Stimulated activated naive CD4-positive, alpha-beta T cell (primary cell): ENCODE measurements at regions not wholly inside any gene's neighbourhood (a gene's known extent, or its start where the extent isn't known, plus 50 kb on each side); places are given as distances from the start of the nearest gene placed in this dataset.

Experiments used
- DNase-seq, 6 experiments: peaks; one replicate each; lab custom pipeline; 2025; lab: John Stamatoyannopoulos, UW

DNA sequence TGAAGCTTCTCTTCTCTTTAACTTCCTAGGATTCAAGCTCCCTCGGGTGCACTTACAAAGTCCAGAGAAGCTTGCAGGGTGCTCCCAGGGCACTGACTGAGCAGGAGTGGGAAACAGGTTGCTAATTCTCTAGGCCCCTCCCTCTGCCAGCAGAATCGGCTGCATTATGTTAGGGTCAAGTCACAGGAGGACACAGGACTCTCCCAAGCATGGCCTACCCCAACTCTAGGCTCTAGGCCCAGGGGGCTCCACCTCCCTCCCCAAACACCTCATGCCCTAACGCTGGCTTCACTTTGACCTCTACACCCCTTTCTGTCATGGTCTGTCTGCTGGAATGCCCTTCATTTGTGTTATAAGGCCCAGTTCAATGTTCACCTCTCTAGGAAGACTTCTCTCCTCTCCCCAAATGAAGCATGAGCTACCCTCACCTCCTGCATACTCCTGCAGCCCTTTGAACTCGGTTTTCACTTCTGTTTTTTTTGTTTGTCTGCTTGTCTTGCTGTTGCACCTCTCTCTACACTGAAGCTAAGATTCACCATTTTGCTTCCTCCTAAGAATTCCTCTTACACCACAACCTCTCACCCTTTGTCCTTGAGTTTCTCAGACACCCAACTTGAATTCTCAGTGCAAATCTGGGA lies 521.8 kb upstream of the ID2 start:
- no peak for DNase-seq

DNA sequence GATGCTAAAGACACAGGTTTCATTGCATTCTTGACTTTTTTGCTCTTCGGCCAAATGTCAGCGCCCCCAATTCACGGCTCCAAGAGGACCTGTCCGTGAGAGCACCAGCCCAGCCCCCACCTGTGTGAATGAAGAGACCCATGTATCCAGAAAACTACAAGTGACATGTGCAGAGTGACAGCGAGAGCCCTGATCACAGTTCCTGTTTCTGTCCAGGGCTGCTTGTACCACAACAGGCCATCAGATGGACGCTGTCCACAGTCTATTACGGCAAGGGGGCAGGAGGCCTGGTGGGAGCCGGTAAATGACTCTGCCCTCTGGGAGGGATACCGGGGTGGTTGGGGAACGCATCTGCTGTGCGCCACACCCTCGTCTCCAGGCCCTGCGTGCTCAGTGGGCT lies 520.9 kb upstream of the ID2 start:
- no peak for DNase-seq

DNA sequence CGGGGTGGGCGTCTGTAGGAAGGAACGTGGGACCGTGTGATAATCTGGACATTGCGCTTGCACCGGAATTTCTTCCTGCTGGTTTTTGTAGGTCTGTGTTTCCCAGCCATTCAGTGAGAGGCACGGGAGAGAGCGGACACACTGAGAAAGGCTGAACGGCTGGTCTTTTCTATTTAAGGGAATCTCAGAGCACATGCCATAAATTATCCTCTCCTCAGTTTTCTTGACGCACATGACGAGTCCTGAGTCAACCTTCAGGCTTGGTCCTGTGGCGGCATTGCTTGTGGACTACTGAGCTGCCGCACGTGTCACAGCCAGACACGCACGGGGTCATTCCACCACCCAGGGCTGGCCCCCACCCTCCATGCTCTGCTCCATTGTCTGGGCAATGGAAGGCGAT lies 519.3 kb upstream of the ID2 start:
- DNase-seq = no peak

DNA sequence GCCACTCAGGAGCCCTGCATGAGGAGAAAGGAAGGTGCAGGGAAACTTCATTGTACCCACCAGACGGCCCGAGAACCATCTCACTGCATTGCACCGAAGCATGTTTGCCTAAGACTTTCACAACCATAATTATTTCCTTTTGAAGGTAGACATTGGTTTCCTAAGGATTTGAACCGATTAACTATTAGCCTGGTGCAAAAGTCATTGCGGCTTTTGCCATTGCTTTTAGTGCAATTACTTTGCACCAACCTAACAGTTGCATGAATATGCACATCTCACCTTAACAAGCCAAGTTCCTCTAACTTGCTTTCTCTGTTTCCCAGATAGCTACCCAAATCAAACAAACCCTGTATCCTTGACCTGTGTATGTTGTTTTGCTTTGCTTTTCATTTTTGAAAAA lies 516.3 kb upstream of the ID2 start:
- no peak for DNase-seq

DNA sequence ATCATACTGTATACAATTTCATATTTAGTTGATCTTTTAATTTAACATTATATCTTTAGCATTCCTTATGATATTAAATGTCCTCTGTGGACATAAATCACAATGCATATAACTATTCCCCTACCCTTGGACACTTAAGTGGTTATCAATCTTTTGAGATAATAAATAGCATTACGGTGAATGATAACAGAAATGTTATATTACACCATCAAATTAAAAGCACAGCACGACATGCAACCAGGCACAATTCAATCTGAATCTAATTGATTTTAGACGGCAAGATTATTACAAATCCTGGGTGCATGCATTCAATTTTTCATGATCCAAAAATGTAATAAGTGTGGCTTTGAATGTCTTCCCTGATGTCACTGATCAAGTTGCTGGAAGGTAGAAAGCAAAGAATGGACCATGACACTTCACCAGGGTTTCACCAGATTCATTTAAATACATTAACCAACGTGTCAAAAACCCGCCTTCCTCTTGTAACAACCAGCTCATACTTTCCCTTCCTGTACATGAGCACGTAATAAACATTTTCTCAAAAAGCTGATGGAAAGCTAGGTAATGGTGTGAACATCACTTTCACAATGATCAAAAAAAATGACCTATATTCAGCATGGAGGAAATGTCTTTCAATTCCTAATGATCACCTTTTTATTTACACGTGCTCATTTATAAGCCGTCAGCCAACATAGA lies 513.7 kb upstream of the ID2 start:
- DNase-seq = no peak

DNA sequence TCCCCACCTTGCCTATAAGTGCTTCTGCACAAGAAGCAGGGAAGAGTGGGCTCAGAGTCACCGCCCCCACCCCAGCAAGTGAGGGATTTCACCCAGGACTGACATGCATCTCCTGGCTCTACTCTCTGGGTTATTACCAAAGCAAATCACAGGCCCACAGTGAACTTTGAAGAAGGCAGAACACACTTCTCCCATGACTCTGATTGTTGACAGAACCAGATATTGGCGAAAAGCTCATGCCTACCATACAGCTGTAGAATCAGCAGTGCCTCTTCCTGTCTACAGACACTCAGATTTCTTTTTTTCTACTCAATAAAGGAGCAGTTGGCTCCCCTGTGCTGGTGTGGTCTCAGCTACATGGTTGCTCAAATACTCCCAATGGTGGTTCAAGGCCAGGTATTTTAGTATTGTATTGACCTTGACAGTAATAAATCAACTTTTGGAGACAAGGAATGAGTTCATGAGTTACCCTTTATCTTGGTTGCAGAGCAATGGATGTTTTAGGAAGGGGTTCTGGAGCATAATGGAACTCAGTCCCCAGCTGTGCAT lies 512.9 kb upstream of the ID2 start:
- DNase-seq = no peak

DNA sequence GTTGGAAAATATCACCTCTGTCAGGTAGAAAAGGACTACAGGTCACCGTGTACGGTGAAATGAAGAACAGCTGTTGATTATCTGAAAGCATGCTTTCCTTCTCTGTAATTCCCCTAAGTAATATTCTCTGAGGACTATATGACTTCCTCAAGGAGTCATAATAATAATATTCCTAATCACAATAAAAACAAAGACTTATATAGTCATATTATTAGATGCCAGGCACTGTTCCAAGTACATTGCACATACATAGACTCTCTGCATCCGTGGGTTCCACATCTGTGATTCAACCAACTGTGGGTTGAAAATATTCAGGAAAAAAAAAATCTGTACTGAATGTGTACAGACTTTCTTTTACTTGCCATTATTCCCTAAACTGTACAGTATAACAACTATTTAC lies 512.4 kb upstream of the ID2 start:
- DNase-seq = no peak

DNA sequence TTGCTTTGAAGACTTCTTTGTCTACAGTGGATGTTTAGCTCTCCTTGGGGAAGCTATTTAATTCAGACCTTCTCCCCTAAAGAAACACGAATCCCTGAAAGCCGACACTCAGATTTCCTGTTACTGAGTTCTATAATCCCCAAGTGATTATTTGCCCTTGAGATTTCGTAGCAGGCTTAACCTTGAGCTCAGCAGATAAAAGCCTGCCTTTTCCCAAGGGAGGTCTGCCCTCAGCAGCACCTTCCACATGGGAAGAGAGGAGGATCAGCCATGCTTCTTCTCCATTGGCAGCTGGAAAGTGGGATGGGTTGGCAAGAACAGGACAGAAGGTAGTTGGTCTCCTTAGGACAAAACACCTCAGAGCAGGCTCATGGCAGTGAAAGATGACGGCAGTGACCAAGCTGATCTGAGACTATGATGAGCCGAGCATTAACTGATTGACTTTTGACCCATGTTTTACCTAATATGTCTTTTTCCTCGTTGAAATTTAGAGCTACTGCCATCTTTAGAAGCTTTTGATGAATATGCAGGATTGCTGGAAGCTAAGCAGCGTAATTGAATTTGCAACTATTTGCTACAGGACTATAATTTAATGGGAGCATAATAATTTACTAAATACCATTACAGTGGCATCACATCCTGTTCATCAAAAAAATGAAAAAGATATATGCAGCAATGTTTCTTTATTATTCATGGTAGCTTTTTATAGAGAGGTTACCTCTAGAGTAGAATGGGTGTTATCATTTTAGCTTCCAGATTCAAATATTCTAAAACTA lies 511.1 kb upstream of the ID2 start:
- no peak for DNase-seq

DNA sequence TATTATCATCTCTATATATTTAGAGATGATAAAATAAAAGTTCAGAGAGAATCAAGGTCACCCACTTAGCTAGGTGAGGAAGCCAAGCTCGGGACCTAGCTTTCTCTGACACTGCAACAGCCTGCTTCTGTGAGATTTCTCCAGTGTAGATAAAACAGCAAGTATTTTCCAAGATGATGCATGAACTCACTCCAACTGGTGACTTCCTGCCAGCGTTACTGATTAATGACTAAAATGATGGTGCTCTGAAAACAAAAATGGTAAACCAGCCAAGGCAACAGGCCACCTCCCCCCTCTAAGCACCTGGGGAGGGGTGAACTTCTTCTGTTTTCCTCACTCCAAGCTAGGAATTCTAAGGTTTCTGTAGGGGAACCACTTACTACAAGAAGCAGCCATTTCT lies 510.2 kb upstream of the ID2 start:
- no peak for DNase-seq

DNA sequence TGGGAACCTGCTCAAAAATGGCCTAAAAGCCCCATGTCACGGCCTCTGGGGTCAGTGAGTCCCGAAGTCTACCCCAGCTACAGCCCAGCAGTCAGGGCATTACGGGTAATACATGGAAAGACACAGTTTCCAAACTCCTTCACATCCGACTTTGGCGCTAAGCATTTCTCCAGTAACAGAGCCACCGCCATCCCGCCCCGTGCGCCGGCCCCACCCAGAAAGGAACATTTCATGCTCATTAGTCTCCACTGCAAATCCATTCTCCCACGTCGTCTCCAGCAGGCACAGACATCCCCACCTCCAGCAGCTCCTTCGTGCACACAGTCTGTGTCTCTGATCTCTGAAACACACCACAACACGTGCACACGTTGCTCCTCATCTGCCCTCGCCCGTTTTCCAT lies 509.2 kb upstream of the ID2 start:
- DNase-seq = no peak

DNA sequence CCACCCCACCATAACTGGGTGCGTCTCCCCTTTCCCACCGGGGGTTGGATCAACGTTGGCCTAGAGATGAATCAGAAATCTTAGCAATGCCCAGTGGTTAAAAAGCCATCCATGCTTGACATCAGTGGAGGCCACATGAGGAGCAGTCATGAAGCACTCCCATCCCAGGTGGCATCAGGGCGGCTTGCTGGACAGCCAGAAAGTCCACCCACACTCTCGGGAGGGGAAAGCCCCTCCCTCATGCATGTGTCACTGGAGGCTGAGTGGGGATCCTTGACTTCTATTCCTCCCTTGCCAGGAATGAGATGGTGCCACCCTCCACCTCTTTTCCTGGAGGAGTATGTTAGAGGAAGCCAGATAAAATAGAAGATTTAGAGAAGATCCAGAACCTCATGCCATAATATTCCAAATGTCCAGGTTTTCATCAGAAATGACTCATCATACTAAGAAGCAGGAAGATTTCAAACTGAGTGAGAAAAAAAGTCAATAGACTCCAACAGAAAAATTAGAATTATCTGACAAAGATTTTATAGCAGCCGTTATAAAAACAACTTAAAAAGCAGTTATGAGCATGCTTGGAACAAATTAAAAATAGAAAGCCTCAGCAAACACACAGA lies 507.1 kb upstream of the ID2 start:
- DNase-seq = no peak

DNA sequence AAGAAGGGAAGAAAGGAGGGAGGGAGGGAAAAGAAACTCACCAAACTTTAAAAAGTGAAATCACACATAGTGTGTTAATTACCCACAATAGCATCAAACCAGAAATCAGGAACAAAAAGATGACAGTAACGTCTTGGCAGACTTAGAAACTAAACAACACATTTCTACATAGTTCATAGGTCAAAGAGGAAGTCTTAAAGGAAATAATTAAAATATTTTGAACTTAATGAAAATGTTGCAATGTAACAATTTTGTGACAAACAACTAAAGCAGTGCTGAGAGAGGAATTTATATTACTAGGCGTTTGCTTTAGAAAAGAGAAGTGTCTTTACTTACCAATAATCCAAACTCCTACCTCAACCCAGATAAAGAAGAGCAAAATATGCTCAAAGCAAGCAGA lies 505.0 kb upstream of the ID2 start:
- DNase-seq = no peak

DNA sequence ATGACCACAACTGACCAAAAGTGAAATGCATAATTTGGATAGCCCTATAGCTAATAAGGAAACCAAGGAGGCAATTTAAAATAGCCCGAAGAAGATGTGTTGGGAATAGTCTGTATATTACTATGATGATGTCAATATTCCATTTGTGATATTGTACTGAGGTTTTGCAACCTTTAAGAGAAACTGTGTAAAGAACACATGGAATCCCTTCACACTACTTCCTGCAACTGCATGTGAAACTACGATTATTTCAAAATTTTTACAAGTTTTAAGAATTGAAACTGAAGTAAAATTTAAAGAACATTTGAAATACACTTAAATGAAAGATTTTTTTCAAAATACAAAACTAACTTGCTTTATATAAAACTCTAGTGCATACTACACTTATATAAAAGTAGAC lies 504.3 kb upstream of the ID2 start:
- DNase-seq = no peak

DNA sequence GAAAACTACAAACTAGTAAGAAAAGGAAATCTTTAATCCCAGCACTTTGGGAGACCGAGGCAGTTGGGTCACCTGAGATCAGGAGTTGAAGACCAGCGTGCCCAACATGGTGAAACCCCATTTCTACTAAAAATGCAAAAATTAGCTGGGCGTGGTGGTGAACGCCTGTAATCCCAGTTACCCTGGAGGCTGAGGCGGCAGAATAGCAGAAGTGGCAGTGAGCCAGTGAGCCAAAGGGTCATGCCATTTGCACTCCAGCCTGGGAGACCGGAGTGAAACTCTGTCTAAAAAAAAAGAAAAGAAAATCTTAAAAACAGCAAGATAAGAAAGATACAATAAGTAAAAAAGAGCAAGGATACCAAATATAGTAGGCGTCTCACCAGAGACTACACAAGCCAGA lies 502.9 kb upstream of the ID2 start:
- no peak for DNase-seq

DNA sequence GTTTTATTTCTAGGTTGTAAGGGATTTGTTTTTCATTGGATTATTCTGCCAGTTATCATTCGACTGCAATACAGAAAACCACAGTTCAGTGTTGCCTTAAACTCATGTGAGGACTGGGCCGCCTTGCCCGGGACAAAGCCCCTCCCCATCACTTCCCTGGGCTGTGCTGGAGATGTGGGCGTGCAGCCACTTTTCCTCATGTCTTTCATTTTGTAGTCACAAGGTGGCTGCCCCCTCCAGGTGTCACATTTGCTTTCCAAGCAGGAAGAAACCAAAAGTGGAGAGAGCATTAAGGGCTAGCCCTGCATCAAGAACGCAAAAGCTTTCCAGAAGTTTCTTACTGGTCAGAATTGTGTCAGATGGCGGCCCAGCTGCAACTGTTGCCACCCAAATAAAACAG lies 492.5 kb upstream of the ID2 start:
- DNase-seq = no peak

DNA sequence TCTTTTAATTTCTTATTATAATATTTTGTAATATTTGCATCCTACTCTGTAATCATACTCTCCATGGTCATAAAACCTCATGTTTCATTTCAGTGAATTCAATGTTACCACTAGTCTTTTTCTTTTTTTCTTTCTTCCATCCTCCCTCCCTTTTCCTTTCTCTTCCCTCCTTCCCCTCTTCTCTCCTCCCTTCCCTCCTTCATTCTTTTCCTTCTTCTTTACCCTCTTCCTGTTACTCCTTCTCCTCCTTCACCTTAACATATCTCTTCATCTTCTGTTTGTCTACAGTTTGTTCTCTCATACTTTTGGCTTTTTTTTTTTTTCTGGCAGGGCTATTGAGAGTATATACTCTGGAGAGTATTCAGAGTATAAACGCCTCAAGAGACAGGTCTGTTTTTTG lies 491.6 kb upstream of the ID2 start:
- no peak for DNase-seq

DNA sequence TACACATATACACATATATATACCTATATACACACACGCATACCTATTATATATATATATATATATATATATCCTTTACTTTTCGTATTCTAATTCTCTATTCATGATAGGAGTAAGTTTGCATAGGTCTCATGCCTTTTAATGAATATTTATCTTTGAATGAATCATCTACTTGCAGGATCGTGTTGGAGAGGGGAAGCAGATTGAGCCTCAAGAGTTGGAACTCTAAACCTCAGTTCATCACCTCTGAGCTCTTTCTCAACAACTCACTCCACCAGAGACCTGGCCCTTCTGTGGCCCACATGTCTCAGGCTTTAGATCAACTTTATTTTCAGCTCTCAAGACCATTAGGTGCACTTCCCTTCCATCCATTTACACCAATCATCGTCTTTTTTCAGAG lies 490.4 kb upstream of the ID2 start:
- no peak for DNase-seq

DNA sequence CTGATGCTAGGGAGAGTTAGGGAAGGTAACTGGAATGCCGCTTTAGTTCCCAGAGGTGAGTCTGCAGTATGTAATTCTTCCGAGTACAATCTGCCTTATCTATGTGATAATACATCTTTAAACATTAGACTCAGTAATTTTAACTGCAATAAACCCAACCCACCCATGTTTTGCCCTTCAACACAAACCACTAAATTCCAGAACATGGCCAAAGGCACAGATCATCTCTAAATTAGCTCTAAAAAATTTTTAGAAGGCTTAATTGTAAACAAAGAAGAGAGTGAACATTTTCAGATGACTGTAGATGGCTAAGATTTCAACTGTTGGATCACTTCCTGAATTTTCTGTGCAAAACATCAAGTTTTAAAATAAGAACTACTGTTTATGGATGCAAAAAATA lies 488.7 kb upstream of the ID2 start:
- no peak for DNase-seq

DNA sequence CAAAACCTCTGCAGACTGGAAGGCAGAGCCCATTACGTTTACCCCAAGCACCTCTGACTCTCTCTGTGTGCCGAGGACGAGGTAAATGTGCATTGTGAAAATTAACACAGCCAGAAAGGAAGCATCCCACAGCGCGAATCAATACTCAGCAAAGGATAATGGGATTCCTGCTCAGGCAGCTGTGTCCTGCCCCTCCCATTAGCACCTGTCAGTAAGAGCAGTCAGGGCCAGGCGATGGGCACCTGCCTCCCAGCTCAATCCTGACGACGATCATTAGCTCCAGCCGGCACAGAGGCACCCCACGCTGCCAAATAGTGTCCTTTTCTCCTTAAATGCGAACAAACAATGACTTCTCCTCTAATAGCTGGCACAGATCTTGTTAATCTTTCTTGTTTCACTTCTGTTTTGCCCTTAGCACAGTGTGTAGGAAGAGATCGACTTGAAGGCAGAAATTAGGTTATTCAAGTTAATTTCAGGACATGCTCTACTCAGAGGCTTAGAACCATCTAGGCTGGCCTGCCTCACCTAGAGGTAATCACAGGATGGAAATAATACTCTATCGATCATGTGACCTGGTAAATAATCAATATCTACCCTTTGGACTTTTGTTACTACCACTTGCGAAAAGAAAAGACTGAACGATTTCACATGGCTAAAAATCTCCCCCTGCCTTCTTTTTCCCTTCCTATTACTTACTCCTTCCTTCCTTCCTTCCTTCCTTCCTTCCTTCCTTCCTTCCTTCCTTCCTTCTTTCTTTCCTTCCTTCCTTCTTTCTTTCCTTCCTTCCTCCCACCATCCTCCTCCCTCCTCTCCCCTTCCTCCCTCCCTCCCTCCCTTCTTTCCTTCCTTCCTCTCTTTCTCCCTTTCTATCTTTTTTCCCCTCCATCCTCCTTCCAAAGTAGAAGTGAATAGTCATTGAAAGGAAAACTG lies 487.9 kb upstream of the ID2 start:
- no peak for DNase-seq

DNA sequence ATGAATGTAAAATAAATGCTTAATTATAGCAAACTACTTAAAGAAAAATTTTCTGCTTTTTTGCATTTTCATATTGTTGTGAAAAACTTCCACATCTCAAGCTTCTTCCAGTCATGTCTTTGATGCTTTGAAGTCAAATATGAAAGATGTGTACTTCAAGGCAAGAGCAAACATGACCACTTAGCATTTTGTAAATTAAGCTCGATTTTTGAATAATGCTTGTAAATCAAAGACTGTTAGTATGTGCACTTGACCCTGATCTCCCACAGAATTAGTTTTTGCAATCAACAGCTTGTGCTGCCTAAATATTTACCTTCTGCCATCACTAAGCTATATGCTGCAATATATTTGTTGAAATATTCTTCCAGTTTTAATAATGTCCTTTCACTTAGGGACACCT lies 486.1 kb upstream of the ID2 start:
- no peak for DNase-seq

DNA sequence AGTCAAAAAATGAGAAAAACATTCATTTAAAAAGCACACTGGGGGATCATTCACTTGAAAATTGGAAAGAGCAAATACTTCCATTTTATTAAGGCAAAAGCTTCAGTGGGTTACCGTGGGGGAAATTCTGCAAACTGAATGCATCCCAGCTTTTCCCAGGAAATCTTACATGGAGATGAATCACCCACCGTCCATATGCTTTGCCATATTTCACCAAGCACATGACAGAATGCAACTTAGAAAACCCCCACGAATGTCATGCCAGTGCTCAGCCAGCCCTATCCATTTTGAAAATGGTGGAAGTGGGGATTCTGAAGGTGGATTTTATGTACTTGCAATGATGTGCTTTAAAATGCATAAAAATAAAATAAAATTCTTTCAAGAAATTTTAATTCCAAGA lies 485.5 kb upstream of the ID2 start:
- no peak for DNase-seq

DNA sequence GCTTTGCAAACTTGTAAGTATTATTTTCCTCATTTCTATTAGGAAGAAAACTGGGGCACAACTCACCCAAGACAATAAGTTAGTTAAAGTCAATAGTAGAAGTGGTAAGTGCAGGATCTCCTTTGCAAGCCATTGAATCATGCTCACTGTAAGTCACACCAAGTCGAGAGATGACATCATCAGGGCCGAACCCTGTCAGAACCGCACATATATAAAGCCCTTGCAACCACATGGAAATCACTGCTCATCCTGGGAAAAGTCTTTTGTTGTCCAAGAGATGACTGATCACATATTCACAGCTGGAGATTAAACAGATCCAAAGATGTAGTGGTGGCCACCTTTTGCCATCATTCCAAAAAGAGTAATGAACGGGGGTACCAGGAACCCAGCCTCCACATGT lies 484.8 kb upstream of the ID2 start:
- no peak for DNase-seq
